PC-3 (cell line): ENCODE measurements at regions not wholly inside any gene's neighbourhood (a gene's known extent, or its start where the extent isn't known, plus 50 kb on each side); places are given as distances from the start of the nearest gene placed in this dataset.

ENCODE experiments used
- CTCF ChIP-seq: fragments of 300-600 bp; sonication (generic); conservative IDR thresholded peaks from 2 replicates; pipeline ENCODE4 v1.5.1; 2017; ENCODE audit warnings: antibody characterized with exemption, low read depth, mild to moderate bottlenecking, low read length
- EZH2 ChIP-seq: fragments of 300-600 bp; sonication (generic); IDR thresholded peaks from one replicate; pipeline ENCODE4 v1.6.1; 2017; ENCODE audit warnings: antibody characterized with exemption, mild to moderate bottlenecking, low read length; ENCODE audit not compliant: unreplicated experiment
- EZH2phosphoT487 ChIP-seq: fragments of 300-600 bp; sonication (generic); IDR thresholded peaks from 2 replicates; pipeline ENCODE4 v1.6.1; 2018; ENCODE audit warnings: mild to moderate bottlenecking, antibody characterized with exemption, low read length, borderline replicate concordance

GRCh38 chr4:147173322-147173721 is 227.7 kb upstream of the TTC29 start:
- TF ChIP-seq EZH2phosphoT487 (no peak), CTCF (no peak), EZH2 (no peak)
